ENCODE measurements at regions not wholly inside any gene's neighbourhood (a gene's known extent, or its start where the extent isn't known, plus 50 kb on each side); places are given as distances from the start of the nearest gene placed in this dataset.

DNA sequence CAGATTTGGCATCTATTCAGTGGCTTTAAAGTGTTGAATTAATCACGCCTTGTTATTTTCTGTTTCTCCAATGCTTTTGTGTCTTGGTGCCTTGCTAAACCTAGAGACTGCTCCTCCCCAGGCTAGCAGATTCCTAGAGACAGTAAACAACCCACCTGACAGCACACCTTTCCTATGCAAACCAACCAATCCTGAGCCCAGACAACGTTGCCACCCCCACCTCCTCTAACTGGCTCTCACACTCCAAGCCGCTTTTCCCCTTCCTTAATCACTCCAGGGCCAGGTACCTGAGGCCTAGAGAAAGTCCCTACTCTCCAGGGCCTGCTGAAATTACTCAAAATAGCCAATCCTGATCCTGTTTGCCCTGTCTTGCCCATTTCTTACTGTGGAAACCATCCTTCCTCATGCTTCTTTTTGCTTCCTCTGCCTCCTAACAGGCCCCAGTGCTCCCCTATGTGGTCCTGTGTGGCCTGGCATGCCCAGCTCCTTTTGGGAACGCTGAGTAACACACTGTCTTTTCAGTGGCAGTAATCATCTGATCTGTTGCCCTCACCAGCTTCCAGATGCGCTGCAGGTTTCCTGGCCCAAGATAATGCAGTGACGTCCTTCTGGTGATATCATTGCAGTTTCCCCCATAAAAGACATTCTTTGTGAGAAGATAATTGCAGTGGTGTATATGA, 53.4 kb downstream of the GAS1 start:
- TF ChIP-seq EZH2 (IDR thresholded peaks at IDR 0.05; ENCODE audit: low read depth) (no peak), CTCF (conservative IDR thresholded peaks at IDR 0.05) (no peak)

Data from PC-9 (cell line).